Thymus (tissue), 11 donors: ENCODE measurements at regions not wholly inside any gene's neighbourhood (a gene's known extent, or its start where the extent isn't known, plus 50 kb on each side); places are given as distances from the start of the nearest gene placed in this dataset.

Experiments
- DNase-seq, 9 donors: peaks; one replicate each; pipeline ENCODE4 v3.0.0-alpha.2; 2013; ENCODE audit warnings: low spot score in 9 of 9, low read depth in 6 of 9, missing footprints in 1 of 9
- H3K27ac ChIP-seq, 2 donors: one replicate each; pipeline ENCODE4 v1.5.1; 2013; ENCODE audit warnings: control low read depth in 1 of 2, low read depth in 1 of 2, low read length in 1 of 2, mild to moderate bottlenecking in 1 of 2, moderate library complexity in 1 of 2
- H3K27me3 ChIP-seq, 2 donors: one replicate each; pipeline ENCODE4 v1.5.1; 2013; ENCODE audit warnings: low read length in 1 of 2; ENCODE audit not compliant: control insufficient read depth in 2 of 2, insufficient read depth in 1 of 2
- H3K36me3 ChIP-seq, 2 donors: one replicate each; pipeline ENCODE4 v1.5.1; 2013; ENCODE audit warnings: low read length in 1 of 2, mild to moderate bottlenecking in 1 of 2, moderate library complexity in 1 of 2; ENCODE audit not compliant: control insufficient read depth in 2 of 2, insufficient read depth in 2 of 2
- H3K4me1 ChIP-seq, 2 donors: one replicate each; pipeline ENCODE4 v1.5.1; 2013; ENCODE audit warnings: low read length in 2 of 2; ENCODE audit not compliant: control insufficient read depth in 2 of 2, insufficient read depth in 2 of 2
- H3K4me3 ChIP-seq, 2 donors: one replicate each; pipeline ENCODE4 v1.5.1; 2013; ENCODE audit warnings: low read length in 2 of 2, control low read depth in 1 of 2, mild to moderate bottlenecking in 1 of 2
- H3K9me3 ChIP-seq, 2 donors: one replicate each; pipeline ENCODE4 v1.5.1; 2013; ENCODE audit warnings: low read length in 1 of 2, mild to moderate bottlenecking in 1 of 2; ENCODE audit not compliant: control insufficient read depth in 2 of 2, insufficient read depth in 1 of 2
- WGBS: extraction: QIAGEN DNeasy Blood & Tissue Kit; methylation state at CpG from one replicate; pipeline ENCODE4 v1.1.7; 2013; 5-methylcytosine and 5-hydroxymethylcytosine counted together
- donor health status: healthy.

GRCh38 chr3:95246413-95246812 is 1183.6 kb downstream of the NSUN3 start:
- Histone ChIP-seq H3K4me1 (no peaks in the 10 kb centered on the region), H3K9me3 (no peaks in the 10 kb centered on the region), H3K27ac (no peak overlapping the region), H3K36me3 (no peaks in the 10 kb centered on the region), H3K27me3 (no peaks in the 10 kb centered on the region), H3K4me3 (no peak overlapping the region)
- no peak for DNase-seq
- 89% methylated on average over 5 of the region's 5 CpGs for WGBS

GRCh38 chr3:95254061-95254460 is 1191.2 kb downstream of the NSUN3 start:
- Histone ChIP-seq H3K4me1 (no peaks in the 10 kb centered on the region), H3K36me3 (no peaks in the 10 kb centered on the region), H3K27me3 (no peaks in the 10 kb centered on the region), H3K27ac (no peak overlapping the region), H3K9me3 (peaks cover 0 to 6% of the 10 kb centered on the region in 2 donors), H3K4me3 (no peak overlapping the region)
- no peak for DNase-seq

GRCh38 chr3:95254758-95255157 is 1191.9 kb downstream of the NSUN3 start:
- no peaks in the 10 kb centered on the region for H3K36me3 ChIP-seq
- 90% methylated on average over 6 of the region's 6 CpGs for WGBS
- H3K4me3 ChIP-seq, result no peak overlapping the region
- no peaks in the 10 kb centered on the region for H3K27me3 ChIP-seq
- no peaks in the 10 kb centered on the region for H3K4me1 ChIP-seq
- H3K9me3 ChIP-seq, result peaks cover 0 to 6% of the 10 kb centered on the region in 2 donors
- DNase-seq, result no peak
- no peak overlapping the region for H3K27ac ChIP-seq

- WGBS, result 95% methylated on average over 3 of the region's 3 CpGs
- Histone ChIP-seq H3K4me1 (no peaks in the 10 kb centered on the region), H3K36me3 (no peaks in the 10 kb centered on the region), H3K4me3 (no peak overlapping the region), H3K9me3 (peaks cover 0 to 11% of the 10 kb centered on the region in 2 donors), H3K27me3 (no peaks in the 10 kb centered on the region), H3K27ac (no peak overlapping the region)
- no peak for DNase-seq
These were observed 1202.3 kb downstream of the NSUN3 start for GRCh38 chr3:95265129-95265528.

GRCh38 chr3:95271395-95271794 is 1208.5 kb downstream of the NSUN3 start:
- H3K9me3 ChIP-seq, result peaks cover 0 to 7% of the 10 kb centered on the region in 2 donors
- DNase-seq, result no peak
- 92% methylated on average over 1 of the region's 1 CpG for WGBS
- H3K27ac ChIP-seq, result no peak overlapping the region
- no peaks in the 10 kb centered on the region for H3K4me1 ChIP-seq
- no peaks in the 10 kb centered on the region for H3K36me3 ChIP-seq
- no peak overlapping the region for H3K4me3 ChIP-seq
- H3K27me3 ChIP-seq, result no peaks in the 10 kb centered on the region

- no peak for DNase-seq
- 88% methylated on average over 3 of the region's 3 CpGs for whole genome bisulfite sequencing
- Histone ChIP-seq H3K4me3 (no peak overlapping the region), H3K27ac (no peak overlapping the region), H3K4me1 (no peaks in the 10 kb centered on the region), H3K36me3 (no peaks in the 10 kb centered on the region), H3K9me3 (peaks cover 0 to 7% of the 10 kb centered on the region in 2 donors), H3K27me3 (no peaks in the 10 kb centered on the region)
These were observed 1209.3 kb downstream of the NSUN3 start for GRCh38 chr3:95272166-95272565.

- Histone ChIP-seq H3K27me3 (no peaks in the 10 kb centered on the region), H3K4me3 (no peak overlapping the region), H3K27ac (no peak overlapping the region), H3K36me3 (no peaks in the 10 kb centered on the region), H3K9me3 (peaks cover 0 to 7% of the 10 kb centered on the region in 2 donors), H3K4me1 (no peaks in the 10 kb centered on the region)
- no peak for DNase-seq
- 91% methylated on average over 2 of the region's 2 CpGs for WGBS
These were observed 1209.9 kb downstream of the NSUN3 start for GRCh38 chr3:95272781-95273180.

GRCh38 chr3:95277613-95278012 is 1214.8 kb downstream of the NSUN3 start:
- Histone ChIP-seq H3K4me3 (no peak overlapping the region), H3K9me3 (peaks cover 3 to 5% of the 10 kb centered on the region in 2 donors), H3K27ac (no peak overlapping the region), H3K36me3 (no peaks in the 10 kb centered on the region), H3K27me3 (no peaks in the 10 kb centered on the region), H3K4me1 (no peaks in the 10 kb centered on the region)
- WGBS, result 60% methylated on average over 3 of the region's 3 CpGs
- no peak for DNase-seq

GRCh38 chr3:95280711-95281352 is 1218.0 kb downstream of the NSUN3 start:
- DNase-seq, result no peak
- Histone ChIP-seq H3K9me3 (peaks cover 3 to 5% of the 10 kb centered on the region in 2 donors), H3K4me3 (no peak overlapping the region), H3K27me3 (no peaks in the 10 kb centered on the region), H3K4me1 (no peaks in the 10 kb centered on the region), H3K36me3 (no peaks in the 10 kb centered on the region), H3K27ac (no peak overlapping the region)
- 84% methylated on average over 3 of the region's 3 CpGs for WGBS
